ENCODE measurements at regions not wholly inside any gene's neighbourhood (a gene's known extent, or its start where the extent isn't known, plus 50 kb on each side); places are given as distances from the start of the nearest gene placed in this dataset.

DNA sequence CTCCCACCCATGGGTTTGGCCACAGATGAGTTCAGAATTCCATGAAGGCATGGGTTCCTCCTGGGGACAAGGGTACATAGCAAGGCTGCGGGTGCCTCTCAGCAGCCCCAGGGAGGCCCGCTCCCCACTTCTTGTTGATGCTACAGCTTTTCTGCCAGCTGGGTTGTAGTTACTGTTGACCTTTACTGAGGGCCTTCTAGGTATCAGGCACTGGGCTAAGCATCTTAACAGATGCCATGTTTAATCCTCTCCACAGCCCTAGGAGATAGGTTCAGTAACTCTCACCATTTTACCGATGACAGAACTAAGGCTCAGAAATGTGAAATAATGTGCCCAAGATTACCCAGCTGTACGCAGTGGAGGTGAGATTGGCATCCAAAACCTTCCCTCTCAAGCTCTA lies 54.3 kb upstream of the DLX4 start:
- TF ChIP-seq, protein P1, sequence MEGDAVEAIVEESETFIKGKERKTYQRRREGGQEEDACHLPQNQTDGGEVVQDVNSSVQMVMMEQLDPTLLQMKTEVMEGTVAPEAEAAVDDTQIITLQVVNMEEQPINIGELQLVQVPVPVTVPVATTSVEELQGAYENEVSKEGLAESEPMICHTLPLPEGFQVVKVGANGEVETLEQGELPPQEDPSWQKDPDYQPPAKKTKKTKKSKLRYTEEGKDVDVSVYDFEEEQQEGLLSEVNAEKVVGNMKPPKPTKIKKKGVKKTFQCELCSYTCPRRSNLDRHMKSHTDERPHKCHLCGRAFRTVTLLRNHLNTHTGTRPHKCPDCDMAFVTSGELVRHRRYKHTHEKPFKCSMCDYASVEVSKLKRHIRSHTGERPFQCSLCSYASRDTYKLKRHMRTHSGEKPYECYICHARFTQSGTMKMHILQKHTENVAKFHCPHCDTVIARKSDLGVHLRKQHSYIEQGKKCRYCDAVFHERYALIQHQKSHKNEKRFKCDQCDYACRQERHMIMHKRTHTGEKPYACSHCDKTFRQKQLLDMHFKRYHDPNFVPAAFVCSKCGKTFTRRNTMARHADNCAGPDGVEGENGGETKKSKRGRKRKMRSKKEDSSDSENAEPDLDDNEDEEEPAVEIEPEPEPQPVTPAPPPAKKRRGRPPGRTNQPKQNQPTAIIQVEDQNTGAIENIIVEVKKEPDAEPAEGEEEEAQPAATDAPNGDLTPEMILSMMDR (conservative IDR thresholded peaks at IDR 0.05), result no peak
- no peak overlapping the region for H3K4me3 Mint-ChIP-seq
- peaks cover 69% of the 10 kb centered on the region for H3K27me3 Mint-ChIP-seq
- no peaks in the 10 kb centered on the region for H3K9me3 Mint-ChIP-seq
- no peak overlapping the region for H3K27ac Mint-ChIP-seq
- no peak for DNase-seq (ENCODE audit: extremely low spot score, unreplicated experiment)
- no peaks in the 10 kb centered on the region for H3K36me3 Mint-ChIP-seq
- peaks cover 16% of the 10 kb centered on the region for H3K4me1 Mint-ChIP-seq (ENCODE audit: unreplicated experiment)

DNA sequence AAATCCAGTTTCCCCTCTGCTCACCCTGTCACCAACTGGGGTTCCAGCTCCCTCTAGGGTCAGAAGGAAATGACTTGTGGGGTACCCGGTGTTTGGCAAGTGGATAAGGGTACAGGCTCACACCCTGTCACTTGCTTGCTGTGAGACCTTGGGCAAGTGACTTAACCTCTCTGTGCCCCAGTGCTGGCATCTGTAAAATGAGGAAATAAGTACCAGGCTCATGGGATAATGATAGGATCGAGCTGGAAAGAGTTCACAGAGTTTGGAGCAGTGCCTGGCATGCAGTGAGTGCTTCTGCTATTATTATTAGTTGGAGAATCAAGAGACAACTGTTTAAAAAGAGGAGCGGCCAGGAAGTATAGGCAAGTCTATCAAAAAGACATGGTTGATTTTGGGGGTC lies 53.7 kb upstream of the DLX4 start:
- no peak for DNase-seq (ENCODE audit: extremely low spot score, unreplicated experiment)
- Mint-ChIP-seq H3K4me1 (ENCODE audit: unreplicated experiment) (peaks cover 16% of the 10 kb centered on the region), H3K27ac (no peak overlapping the region), H3K4me3 (no peak overlapping the region), H3K36me3 (no peaks in the 10 kb centered on the region), H3K9me3 (no peaks in the 10 kb centered on the region), H3K27me3 (peaks cover 66% of the 10 kb centered on the region)
- TF ChIP-seq, protein P1 (conservative IDR thresholded peaks at IDR 0.05), result no peak

DNA sequence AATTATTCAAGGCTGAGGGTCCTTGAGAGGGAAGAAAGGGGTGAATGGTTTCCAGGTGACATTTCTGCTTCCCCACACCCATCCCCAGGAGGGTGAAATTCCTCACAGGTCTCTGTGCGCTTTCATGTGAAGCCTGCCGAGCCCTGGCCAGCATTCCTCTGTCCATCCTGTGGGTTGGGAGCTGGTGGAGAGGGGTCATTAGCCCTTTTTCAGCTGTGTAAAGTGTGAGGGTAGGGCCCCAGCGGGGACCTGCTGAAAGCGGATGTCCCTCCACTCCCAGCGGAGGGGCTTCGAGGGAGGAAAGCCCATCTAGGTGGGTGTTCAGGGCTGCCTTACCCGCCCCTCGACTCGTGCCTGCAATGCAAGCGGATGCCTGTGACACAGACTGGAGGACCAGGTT lies 53.3 kb upstream of the DLX4 start:
- no peaks in the 10 kb centered on the region for H3K36me3 Mint-ChIP-seq
- no peak overlapping the region for H3K27ac Mint-ChIP-seq
- TF ChIP-seq, protein P1 (conservative IDR thresholded peaks at IDR 0.05), result no peak
- H3K4me1 Mint-ChIP-seq (ENCODE audit: unreplicated experiment), result peaks cover 14% of the 10 kb centered on the region
- H3K27me3 Mint-ChIP-seq, result peaks cover 62% of the 10 kb centered on the region
- no peak for DNase-seq (ENCODE audit: extremely low spot score, unreplicated experiment)
- no peaks in the 10 kb centered on the region for H3K9me3 Mint-ChIP-seq
- no peak overlapping the region for H3K4me3 Mint-ChIP-seq

DNA sequence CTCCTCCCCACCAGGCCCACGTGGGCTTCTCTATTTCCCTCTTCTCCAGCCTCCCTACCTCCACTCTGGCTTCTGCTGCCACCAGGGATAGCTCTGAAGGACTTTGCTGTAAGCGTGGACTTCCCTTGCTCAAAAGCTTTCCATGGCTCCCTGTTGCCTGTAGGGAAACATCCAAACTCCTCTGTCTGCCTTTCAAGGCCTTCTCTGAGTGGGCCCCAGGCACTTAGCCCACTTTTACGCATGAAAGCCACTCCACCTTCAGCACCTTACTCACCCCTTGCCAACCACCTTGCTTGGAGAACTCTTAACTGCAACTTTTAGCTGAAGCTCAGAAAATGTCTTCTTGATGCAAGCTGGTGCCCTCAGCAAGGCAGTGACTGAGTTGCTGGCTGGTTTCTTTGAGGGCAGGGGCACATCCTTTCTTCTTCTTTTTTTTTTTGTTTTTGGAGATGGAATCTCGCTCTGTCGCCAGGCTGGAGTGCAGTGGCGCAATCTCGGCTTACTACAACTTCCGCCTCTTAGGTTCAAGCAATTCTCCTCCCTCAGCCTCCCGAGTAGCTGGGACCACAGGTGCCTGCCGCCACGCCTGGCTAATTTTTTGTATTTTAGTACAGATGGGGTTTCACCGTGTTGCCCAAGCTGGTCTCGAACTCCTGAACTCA lies 52.0 kb upstream of the DLX4 start:
- Mint-ChIP-seq H3K27me3 (peaks cover 53% of the 10 kb centered on the region), H3K4me3 (peak overlapping the region; percentile 23), H3K9me3 (no peaks in the 10 kb centered on the region), H3K27ac (no peak overlapping the region), H3K4me1 (ENCODE audit: unreplicated experiment) (peaks cover 13% of the 10 kb centered on the region), H3K36me3 (no peaks in the 10 kb centered on the region)
- DNase-seq (ENCODE audit: extremely low spot score, unreplicated experiment), result no peak
- TF ChIP-seq, protein P1 (conservative IDR thresholded peaks at IDR 0.05), result no peak

DNA sequence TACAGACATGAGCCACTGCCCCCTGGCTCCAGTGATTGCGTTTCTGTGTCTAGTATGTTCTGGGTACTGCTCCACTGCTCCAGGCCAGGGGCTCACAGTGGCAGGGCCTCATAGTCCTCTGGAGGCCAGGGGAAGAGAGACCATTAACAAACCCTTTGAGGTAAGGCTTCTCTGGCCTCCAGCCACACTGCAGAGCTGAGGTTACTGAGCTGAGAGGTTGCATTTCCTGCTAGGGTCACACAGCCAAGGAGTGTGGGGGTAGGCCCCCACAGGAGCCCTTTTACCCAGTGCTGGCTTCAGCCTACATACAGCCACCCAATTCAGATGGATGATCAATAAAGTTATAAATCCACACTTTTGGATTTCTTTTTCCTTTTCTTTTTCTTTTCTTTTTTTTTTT lies 50.4 kb upstream of the DLX4 start:
- Mint-ChIP-seq H3K4me3 (no peak overlapping the region), H3K27me3 (peaks cover 43% of the 10 kb centered on the region)
- TF ChIP-seq, protein P1 (conservative IDR thresholded peaks at IDR 0.05), result no peak

More for the DNA sequence above, 50.4 kb upstream of the DLX4 start:
- Mint-ChIP-seq H3K27ac (no peak overlapping the region), H3K36me3 (no peaks in the 10 kb centered on the region), H3K4me1 (ENCODE audit: unreplicated experiment) (peaks cover 19% of the 10 kb centered on the region), H3K9me3 (no peaks in the 10 kb centered on the region)
- DNase-seq (ENCODE audit: extremely low spot score, unreplicated experiment), result no peak
